ENCODE measurements at regions not wholly inside any gene's neighbourhood (a gene's known extent, or its start where the extent isn't known, plus 50 kb on each side); places are given as distances from the start of the nearest gene placed in this dataset.

- TF ChIP-seq CTCF (conservative IDR thresholded peaks at IDR 0.05; ENCODE audit: low read depth, low read length), result no peak
- no peak overlapping the region for H3K4me3 ChIP-seq (IDR thresholded peaks at IDR 0.05; ENCODE audit: insufficient read depth, low read depth, low read length)
- no peaks in the 10 kb centered on the region for H3K36me3 ChIP-seq (ENCODE audit: insufficient read depth)
- no peaks in the 10 kb centered on the region for H3K79me2 ChIP-seq (ENCODE audit: insufficient read depth, low read depth)
- H3K4me2 ChIP-seq, result peak overlapping the region; percentile 94
- H3K4me1 ChIP-seq (ENCODE audit: low read depth, poor library complexity, severe bottlenecking), result peaks cover 59% of the 10 kb centered on the region
- H4K20me1 ChIP-seq (ENCODE audit: insufficient read depth), result no peaks in the 10 kb centered on the region
- no peak overlapping the region for H3K9ac ChIP-seq
- H3K27ac ChIP-seq, result no peak overlapping the region; the same call in 1 of the 2 replicates
- no peaks in the 10 kb centered on the region for H3K27me3 ChIP-seq (ENCODE audit: insufficient read depth, low read depth)
- peak overlapping the region; percentile 5; the same call in 1 of the 2 replicates for H2AFZ ChIP-seq (ENCODE audit: low read depth)
Observed at GRCh38 chrX:124230655-124231450, 101.6 kb upstream of the TEX13D start.

- H2AFZ ChIP-seq (ENCODE audit: low read depth), result no peak overlapping the region
- H3K27ac ChIP-seq, result no peak overlapping the region
- peak overlapping the region; percentile 94 for H3K4me2 ChIP-seq
- no peaks in the 10 kb centered on the region for H3K27me3 ChIP-seq (ENCODE audit: insufficient read depth, low read depth)
- H3K79me2 ChIP-seq (ENCODE audit: insufficient read depth, low read depth), result no peaks in the 10 kb centered on the region
- no peak overlapping the region for H3K9ac ChIP-seq
- no peak overlapping the region for H3K4me3 ChIP-seq (IDR thresholded peaks at IDR 0.05; ENCODE audit: insufficient read depth, low read depth, low read length)
- H3K36me3 ChIP-seq (ENCODE audit: insufficient read depth), result no peaks in the 10 kb centered on the region
- H4K20me1 ChIP-seq (ENCODE audit: insufficient read depth), result no peaks in the 10 kb centered on the region
- peaks cover 59% of the 10 kb centered on the region for H3K4me1 ChIP-seq (ENCODE audit: low read depth, poor library complexity, severe bottlenecking)
- TF ChIP-seq CTCF (conservative IDR thresholded peaks at IDR 0.05; ENCODE audit: low read depth, low read length), result no peak
Observed at GRCh38 chrX:124231451-124231759, 101.1 kb upstream of the TEX13D start.

- no peak for TF ChIP-seq CTCF (conservative IDR thresholded peaks at IDR 0.05; ENCODE audit: low read depth, low read length)
- H3K4me2 ChIP-seq, result peak overlapping the region; percentile 94
- no peak overlapping the region for H2AFZ ChIP-seq (ENCODE audit: low read depth)
- peak overlapping the region; percentile 6; the same call in 1 of the 2 replicates for H3K9ac ChIP-seq
- no peaks in the 10 kb centered on the region for H3K36me3 ChIP-seq (ENCODE audit: insufficient read depth)
- H3K27me3 ChIP-seq (ENCODE audit: insufficient read depth, low read depth), result no peaks in the 10 kb centered on the region
- H3K79me2 ChIP-seq (ENCODE audit: insufficient read depth, low read depth), result no peaks in the 10 kb centered on the region
- no peak overlapping the region for H3K4me3 ChIP-seq (IDR thresholded peaks at IDR 0.05; ENCODE audit: insufficient read depth, low read depth, low read length)
- H3K27ac ChIP-seq, result peak overlapping the region; percentile 62
- H3K4me1 ChIP-seq (ENCODE audit: low read depth, poor library complexity, severe bottlenecking), result peaks cover 59% of the 10 kb centered on the region
- H4K20me1 ChIP-seq (ENCODE audit: insufficient read depth), result no peaks in the 10 kb centered on the region
Observed at GRCh38 chrX:124232523-124233201, 99.8 kb upstream of the TEX13D start.

GRCh38 chrX:124234348-124234747 is 98.1 kb upstream of the TEX13D start:
- H3K27ac ChIP-seq, result no peak overlapping the region
- no peaks in the 10 kb centered on the region for H3K27me3 ChIP-seq (ENCODE audit: insufficient read depth, low read depth)
- H4K20me1 ChIP-seq (ENCODE audit: insufficient read depth), result no peaks in the 10 kb centered on the region
- no peak overlapping the region for H2AFZ ChIP-seq (ENCODE audit: low read depth)
- no peak overlapping the region for H3K9ac ChIP-seq
- no peak overlapping the region for H3K4me3 ChIP-seq (IDR thresholded peaks at IDR 0.05; ENCODE audit: insufficient read depth, low read depth, low read length)
- H3K36me3 ChIP-seq (ENCODE audit: insufficient read depth), result no peaks in the 10 kb centered on the region
- peaks cover 57% of the 10 kb centered on the region for H3K4me1 ChIP-seq (ENCODE audit: low read depth, poor library complexity, severe bottlenecking)
- TF ChIP-seq CTCF (conservative IDR thresholded peaks at IDR 0.05; ENCODE audit: low read depth, low read length), result no peak
- no peak overlapping the region for H3K4me2 ChIP-seq
- H3K79me2 ChIP-seq (ENCODE audit: insufficient read depth, low read depth), result no peaks in the 10 kb centered on the region

Measured in KMS-11 (cell line).